Peyer's patch (tissue), 4 donors: ENCODE measurements at regions not wholly inside any gene's neighbourhood (a gene's known extent, or its start where the extent isn't known, plus 50 kb on each side); places are given as distances from the start of the nearest gene placed in this dataset.

ENCODE experiments used
- DNase-seq, 3 donors: peaks; one replicate each; pipeline ENCODE4 v3.0.0-alpha.2; 2017 to 2019
- H3K27ac ChIP-seq, 4 donors: fragments of 200-600 bp; sonication (generic); one replicate each; pipeline ENCODE4 v1.5.1; 2016 to 2019
- H3K27me3 ChIP-seq, 2 donors: fragments of 200-600 bp; sonication (generic); one replicate each; pipeline ENCODE4 v1.5.1; 2019
- H3K36me3 ChIP-seq, 3 donors: fragments of 200-600 bp; sonication (generic); one replicate each; pipeline ENCODE4 v1.5.1; 2016 to 2019
- H3K4me1 ChIP-seq, 4 donors: fragments of 200-600 bp; sonication (generic); one replicate each; pipeline ENCODE4 v1.5.1; 2016 to 2019
- H3K4me3 ChIP-seq, 4 donors: fragments of 200-600 bp; sonication (generic); 1 replicate in 3 of 4; 2 replicates in 1 of 4; pipeline ENCODE4 v1.5.1; 2016 to 2019; ENCODE audit warnings: mild to moderate bottlenecking in 1 of 4
- H3K9me3 ChIP-seq, 4 donors: fragments of 200-600 bp; sonication (generic); one replicate each; pipeline ENCODE4 v1.5.1; 2016 to 2019; ENCODE audit warnings: mild to moderate bottlenecking in 1 of 4
- CTCF ChIP-seq, 6 experiments: fragments of 450-650 bp in 4 of 6; fragments of 200-600 bp in 2 of 6; sonication (generic) in 1 of 6; IDR thresholded peaks; one replicate each; pipeline ENCODE4 v1.5.1; 2017 to 2019; ENCODE audit warnings: antibody characterized with exemption in 6 of 6, mild to moderate bottlenecking in 3 of 6, moderate library complexity in 1 of 6
- POLR2A ChIP-seq, 2 donors: fragments of 450-650 bp; IDR thresholded peaks; one replicate each; pipeline ENCODE4 v1.5.1; 2017; ENCODE audit warnings: antibody characterized with exemption in 2 of 2, mild to moderate bottlenecking in 2 of 2, moderate library complexity in 2 of 2

DNA sequence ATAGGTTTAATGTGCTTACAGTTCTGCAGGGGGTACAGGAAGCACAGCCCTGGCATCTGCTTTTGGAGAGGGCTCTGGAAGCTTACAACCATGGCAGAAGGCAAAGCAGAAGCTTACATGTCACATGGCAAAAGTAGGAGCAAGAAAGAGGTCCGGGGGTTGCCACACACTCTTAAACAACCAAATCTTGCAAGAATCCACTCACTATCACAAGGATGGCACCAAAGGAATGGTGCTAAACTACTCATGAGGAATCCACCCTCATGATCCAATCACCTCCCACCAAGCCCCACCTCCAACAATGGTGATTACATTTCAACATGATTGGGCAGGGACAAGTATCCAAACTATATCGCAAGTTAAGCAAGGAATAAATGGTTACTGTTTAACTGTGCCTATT lies 255.8 kb upstream of the AVPR1A start:
- DNase-seq = no peak
- Histone ChIP-seq H3K4me3 (no peak overlapping the region), H3K27me3 (no peaks in the 10 kb centered on the region), H3K4me1 (no peaks in the 10 kb centered on the region), H3K9me3 (no peaks in the 10 kb centered on the region), H3K27ac (no peak overlapping the region), H3K36me3 (no peaks in the 10 kb centered on the region)
- TF ChIP-seq POLR2A (IDR thresholded peaks at IDR 0.05) (no peak), CTCF (IDR thresholded peaks at IDR 0.05) (no peak)

DNA sequence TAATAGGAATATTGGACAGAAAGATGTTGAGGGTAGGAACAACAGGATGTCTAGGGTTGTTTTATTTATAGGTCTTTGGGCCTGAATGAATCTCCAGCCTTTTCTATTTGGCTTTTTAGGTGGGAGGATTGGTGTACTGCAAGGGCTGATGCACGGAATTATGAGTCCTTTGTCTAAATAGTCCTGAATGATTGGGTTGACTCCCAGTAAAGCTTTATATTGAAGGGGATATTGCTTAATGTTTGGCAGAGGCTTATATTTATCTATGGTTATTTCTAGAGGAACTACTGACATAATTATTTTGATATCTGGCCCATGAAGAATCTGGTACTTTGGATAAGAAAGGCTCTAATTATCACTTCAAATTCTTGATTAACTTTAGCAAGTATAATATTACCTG lies 253.6 kb upstream of the AVPR1A start:
- H3K27me3 ChIP-seq = no peaks in the 10 kb centered on the region

DNA sequence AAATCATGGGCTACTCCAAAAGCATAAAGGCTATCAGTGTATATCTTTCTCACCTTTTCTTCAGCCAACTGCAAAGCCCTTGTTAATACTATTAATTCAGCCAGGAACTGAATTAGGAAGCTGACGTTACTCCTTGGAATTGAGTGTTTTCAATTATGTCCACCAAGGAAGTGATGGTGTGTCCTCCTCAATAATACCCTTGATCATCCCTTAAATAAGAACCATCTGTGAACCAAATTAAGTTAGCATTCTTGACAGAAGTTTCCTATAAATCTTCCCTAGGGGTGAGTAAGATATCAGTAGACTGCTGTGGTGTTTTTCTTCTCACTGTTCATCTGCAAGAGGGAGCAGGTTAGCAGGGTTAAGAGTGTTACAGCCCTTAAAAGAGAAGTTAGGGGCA lies 252.3 kb upstream of the AVPR1A start:
- no peak for DNase-seq
- Histone ChIP-seq H3K4me3 (no peak overlapping the region), H3K4me1 (no peaks in the 10 kb centered on the region), H3K27me3 (no peaks in the 10 kb centered on the region), H3K27ac (no peak overlapping the region), H3K36me3 (no peaks in the 10 kb centered on the region), H3K9me3 (no peaks in the 10 kb centered on the region)
- no peak for TF ChIP-seq POLR2A (IDR thresholded peaks at IDR 0.05)
- no peak for TF ChIP-seq CTCF (IDR thresholded peaks at IDR 0.05)

More for the DNA sequence above, 253.6 kb upstream of the AVPR1A start:
- Histone ChIP-seq H3K36me3 (no peaks in the 10 kb centered on the region), H3K27ac (no peak overlapping the region), H3K4me1 (no peaks in the 10 kb centered on the region), H3K9me3 (no peaks in the 10 kb centered on the region), H3K4me3 (no peak overlapping the region)
- DNase-seq = no peak
- TF ChIP-seq POLR2A (IDR thresholded peaks at IDR 0.05) (no peak), CTCF (IDR thresholded peaks at IDR 0.05) (no peak)

DNA sequence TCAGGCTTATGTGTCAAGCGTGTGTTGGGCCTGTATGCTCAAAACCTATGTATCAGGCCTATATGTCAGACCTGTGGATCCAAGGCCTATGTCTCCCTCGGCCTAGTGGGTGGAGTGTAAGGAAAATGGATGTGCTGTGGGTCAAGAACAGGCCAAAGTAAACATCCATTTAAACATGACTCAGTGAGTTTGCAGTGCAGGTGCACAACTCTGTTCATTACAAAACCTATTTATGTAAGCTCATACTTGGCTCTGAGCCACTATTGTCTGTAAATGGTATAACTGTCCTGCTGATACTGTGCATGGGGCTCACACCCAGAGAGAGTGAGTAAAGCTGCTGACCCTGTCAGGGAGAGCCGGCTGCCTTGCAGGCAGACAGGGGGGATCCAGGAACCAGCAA lies 249.7 kb upstream of the AVPR1A start:
- Histone ChIP-seq H3K4me1 (no peaks in the 10 kb centered on the region), H3K36me3 (no peaks in the 10 kb centered on the region), H3K27ac (no peak overlapping the region), H3K4me3 (no peak overlapping the region), H3K9me3 (no peaks in the 10 kb centered on the region), H3K27me3 (no peaks in the 10 kb centered on the region)
- TF ChIP-seq POLR2A (IDR thresholded peaks at IDR 0.05) = no peak
- TF ChIP-seq CTCF (IDR thresholded peaks at IDR 0.05) = no peak
- DNase-seq = no peak

- no peak for DNase-seq
These were observed 249.3 kb upstream of the AVPR1A start for GRCh38 chr12:63400318-63400717.

More at GRCh38 chr12:63400318-63400717, 249.3 kb upstream of the AVPR1A start:
- Histone ChIP-seq H3K9me3 (no peaks in the 10 kb centered on the region), H3K36me3 (no peaks in the 10 kb centered on the region), H3K27me3 (no peaks in the 10 kb centered on the region), H3K4me1 (no peaks in the 10 kb centered on the region), H3K27ac (no peak overlapping the region), H3K4me3 (no peak overlapping the region)
- TF ChIP-seq POLR2A (IDR thresholded peaks at IDR 0.05) (no peak), CTCF (IDR thresholded peaks at IDR 0.05) (no peak)
